Bone marrow (tissue), 2 donors: ENCODE measurements at regions not wholly inside any gene's neighbourhood (a gene's known extent, or its start where the extent isn't known, plus 50 kb on each side); places are given as distances from the start of the nearest gene placed in this dataset.

Experiments
- DNase-seq, 2 donors: peaks; one replicate each; lab custom pipeline; 2025; lab: John Stamatoyannopoulos, UW

DNA sequence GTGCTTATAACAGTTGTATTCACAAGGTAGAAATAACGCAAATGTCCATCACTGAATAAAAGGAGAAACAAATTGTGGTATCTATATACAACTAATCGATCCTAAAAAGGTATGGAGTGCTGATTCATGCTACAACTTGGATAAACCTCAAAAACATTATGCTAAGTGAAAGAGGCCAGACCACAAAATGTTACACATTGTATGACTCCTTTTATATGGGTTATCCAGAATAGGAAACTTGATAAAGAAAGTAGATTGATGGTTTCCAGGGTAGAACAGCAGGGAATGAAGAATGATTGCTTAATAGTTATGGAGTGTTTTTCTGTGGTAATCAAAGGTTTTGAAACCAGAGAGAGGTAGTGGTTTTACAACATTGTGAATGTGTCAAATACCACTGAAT lies 432.2 kb upstream of the TRIB2 start:
- DNase-seq, result no peak

DNA sequence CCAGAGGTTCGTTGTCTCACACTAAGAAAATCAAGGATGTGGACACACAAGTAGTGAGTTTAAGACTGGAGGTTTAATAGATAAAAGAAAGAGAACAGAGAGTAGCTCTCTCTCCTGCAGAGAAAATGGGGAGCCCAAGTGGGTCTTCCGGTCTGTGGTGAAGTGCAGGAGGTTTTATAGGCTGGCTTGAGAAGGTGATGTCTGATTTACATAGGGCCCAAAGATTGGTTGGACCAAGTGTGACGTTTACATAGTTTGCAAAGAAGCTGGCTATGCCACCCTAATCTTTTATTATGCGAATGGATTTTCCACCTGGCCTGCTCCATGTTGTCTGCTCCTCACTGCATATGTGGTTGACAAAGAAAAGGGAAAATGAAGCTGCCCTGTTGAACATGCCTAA lies 430.4 kb upstream of the TRIB2 start:
- no peak for DNase-seq

DNA sequence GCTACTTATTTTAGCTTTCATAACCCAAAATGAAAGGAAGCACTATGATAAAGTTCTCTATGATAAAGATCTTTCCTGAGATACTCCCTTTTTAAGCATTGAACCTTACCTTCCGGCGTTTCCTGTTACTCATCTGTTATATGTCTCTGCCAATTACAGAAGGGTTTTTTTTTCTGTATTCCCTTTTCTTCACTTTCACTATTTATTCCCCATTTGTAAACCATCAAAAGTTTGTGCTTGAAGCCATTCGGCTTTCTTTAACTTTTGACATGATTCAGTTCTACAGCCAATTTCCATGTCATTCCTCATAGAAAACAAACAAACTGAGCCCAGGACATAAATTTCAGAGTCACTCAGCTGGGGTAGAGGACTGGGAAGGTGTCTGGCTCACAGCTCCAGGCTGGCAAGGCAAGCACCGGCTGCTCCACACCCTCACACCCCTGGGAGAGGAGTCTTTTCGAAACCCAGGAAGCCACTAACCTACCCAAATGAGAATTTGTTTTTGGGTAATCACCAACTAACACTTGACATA lies 429.4 kb upstream of the TRIB2 start:
- peak in 1 of 2 donors; percentile 57 for DNase-seq

DNA sequence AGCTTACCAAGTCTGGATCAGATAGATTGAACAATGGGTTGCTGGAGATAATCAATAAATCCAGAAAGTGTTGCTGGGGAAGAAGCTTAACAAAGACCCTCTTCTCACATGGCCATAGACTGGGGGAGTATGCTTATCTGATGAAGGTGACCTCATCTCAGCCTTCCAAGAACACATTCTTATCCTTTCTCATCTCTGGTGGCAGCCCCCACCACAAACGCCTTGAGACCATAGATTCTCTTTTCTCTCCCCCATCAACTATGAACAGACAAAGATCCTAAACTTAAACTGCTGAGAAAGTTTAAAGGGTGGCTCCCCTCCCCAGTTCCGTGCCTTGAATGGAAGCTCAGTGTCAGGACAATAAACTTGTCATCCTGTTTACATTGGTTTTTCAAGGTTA lies 428.7 kb upstream of the TRIB2 start:
- DNase-seq, result no peak

DNA sequence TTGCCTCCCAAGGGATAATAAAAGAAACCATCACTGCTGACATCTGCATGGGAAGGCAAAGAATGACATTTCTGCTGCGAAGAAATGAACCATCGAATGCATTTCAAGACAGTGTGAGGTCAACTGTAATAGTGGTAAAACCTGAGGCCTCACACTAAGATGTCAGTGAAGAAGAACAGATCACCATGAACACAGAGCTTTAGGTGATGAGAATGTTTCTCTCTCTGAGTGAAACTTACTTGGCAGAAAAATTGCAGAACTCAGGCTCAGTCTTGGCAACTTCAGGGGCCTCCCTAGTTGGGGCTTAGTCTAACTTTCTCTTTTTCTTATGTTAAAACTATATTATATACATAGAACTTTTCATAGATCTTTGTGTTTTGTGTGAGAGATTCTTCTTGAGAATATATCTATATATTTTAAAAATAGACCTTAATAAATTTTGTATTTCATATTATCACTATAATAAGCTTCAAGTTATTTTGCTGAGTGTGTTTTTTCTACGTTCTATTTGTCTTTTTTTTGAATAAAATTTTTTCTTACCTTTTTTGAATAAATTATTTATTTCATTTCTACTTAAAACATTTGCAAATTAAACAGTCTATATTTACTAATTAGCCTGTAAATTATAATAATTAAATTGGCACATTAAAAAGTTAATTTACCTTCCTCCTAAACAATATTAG lies 427.5 kb upstream of the TRIB2 start:
- no peak for DNase-seq

DNA sequence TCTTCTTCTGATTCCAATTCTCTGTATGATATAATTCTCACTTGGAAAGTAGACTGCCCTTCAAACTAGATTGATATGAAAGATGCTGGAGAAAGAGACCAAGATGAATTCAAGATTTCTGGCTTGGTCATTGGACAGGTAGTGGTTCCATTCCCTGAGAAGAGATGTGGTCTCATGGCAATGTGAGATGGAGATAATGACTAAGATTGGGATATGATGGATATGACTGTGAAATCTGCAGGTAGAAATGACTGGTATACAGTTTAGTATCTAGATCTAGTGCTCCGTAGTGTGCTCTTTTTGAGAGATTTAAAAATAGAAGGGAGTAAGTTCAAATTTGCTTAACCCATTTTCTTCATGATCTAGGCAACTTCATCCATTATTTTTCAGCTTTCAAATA lies 425.4 kb upstream of the TRIB2 start:
- no peak for DNase-seq

DNA sequence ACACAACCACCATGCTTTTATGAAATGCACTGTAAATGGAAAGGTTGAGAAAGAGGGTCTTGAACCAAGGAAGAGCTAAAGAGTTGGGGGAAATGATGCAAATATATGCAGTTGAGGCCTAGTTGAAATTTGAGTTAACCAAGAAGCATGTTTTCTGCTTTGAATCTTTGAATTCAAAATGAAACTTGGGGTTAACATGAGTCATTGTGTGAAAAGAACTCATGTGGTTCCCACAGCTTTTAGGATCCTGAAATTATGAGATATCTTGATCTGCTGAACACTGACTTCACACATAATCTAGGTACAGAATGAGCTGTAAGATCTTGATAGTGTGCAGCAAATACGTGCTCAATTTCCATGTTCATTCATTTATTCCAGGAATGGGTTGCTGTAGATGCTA lies 422.9 kb upstream of the TRIB2 start:
- no peak for DNase-seq

DNA sequence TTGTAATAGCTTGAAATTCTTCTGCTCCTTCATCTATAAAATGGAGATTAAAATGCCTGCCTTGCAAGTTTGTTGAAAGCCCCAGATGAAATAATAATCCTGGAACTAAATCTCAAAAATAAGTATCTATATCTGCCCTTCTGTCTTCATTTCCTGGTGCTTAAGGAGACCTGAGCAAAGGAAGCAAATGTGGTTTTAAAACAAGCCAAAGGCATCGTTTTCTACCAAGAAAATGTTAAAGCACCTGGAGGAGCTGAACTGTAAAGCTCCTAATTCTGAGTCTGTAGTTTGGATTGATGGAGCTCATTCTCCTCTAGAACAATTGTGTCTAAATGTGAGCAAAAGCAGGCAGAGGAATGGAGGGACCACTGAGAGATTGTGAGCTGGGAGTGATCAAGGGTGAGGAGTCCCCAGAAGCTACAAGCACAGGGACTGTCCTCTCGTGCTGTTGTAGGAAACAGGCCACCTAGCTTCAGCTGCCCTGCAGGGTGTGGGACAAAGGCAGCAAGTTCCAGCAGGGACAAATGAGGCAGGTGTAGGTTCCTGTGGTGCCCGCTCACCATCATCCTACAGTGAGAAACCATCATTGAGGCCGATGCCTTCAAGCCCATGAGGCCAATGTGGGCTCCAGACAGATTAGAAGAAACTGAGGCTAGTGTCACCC lies 420.7 kb upstream of the TRIB2 start:
- DNase-seq, result no peak

DNA sequence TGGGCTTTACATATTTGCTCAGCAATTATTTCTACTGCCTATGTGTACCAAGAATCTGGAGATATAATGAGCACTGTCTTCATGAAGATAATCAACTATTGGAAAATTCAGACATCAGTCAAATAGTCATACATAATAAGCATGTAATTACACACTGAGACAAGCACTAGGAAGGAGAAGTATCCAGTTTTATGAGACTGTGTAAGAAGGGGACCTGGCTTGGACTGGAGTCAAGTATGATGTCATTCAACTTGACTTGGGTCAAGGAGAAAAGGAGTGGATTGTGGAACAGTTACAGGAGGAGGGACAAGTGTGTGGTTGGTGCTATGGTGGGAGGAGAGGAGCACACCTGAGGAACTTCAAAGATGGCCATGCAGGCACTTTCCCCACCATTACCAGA lies 419.8 kb upstream of the TRIB2 start:
- no peak for DNase-seq

DNA sequence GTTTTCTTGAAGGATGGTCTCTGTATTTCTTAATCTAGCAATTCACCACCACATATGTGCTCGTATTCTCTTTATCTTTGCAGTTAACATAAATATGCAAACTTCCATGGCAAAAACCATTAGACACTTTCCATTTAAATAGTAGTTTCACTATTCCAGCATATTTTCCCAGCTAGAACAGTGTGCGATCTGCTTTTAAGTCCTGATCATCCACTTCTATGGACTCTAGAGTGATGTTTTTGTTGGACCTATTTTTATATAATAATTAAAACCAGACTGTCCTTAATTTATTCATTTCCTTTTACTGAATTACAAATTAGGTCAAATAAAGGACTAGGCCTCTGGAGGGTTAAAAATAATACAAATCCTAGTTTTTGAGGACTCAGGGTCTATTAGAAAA lies 418.4 kb upstream of the TRIB2 start:
- no peak for DNase-seq

DNA sequence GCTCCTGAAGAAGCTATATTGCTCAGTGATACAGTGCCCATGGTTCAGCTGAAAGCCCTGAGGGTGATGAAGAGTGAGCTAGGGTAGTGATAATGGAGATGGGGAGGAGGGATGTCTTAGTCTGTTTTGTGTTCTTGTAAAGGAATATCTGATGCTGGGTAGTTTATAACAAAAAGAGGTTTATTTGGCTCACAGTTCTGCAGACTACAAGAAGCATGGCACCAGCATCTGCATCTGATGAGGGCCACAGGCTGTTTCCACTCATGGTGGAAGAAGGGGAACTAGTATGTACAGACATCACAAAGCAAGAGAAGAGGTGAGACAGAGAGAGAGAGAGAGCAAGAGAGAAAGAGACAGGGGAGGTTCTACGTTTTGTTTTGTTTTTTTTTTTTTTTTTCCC lies 417.3 kb upstream of the TRIB2 start:
- DNase-seq, result no peak

DNA sequence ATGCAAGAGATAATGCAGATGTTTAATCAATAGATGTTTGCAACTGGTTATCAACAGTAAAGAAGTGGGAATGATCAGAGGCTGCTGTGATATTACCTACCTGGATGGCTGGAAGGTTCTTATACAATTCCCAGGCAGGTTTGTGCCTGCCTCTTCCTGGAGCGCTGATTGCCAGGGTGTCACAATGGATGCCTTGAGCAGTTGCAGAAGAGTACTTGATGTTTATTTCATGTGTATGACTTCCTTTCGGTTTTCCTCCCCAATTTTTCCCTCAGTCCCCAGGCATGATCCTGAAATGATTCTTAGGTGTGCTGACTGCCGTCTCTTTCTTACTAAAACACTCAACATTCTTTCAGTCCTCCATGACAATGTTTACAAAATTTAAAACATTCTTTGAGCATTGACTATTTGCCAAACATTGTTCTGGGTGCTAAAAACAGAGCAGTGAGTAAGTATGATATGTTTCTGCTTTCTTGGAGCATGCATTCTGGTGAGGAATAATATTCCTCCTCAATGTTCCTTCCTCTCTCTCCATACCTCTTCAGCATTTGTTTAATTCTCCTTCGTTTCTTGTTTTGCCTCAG lies 416.6 kb upstream of the TRIB2 start:
- DNase-seq, result no peak

DNA sequence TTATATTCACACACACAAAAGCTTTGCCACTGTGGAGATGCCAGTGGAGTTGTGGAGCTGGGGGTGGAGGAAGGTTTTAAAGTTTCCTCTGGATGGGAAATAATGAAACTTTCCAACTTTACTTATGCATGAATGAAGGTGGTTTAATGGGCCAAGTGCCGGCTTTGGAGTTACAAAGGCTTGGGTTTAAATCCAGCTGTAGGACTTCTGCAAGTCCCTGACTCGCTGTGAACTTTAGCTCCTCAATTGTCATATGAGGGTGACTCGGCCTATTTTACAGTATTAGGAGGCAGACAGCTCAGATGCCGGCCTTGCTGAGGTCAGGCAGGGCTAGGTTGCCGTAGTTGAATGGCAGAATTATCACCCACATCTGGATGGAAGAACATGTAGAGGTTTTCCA lies 415.8 kb upstream of the TRIB2 start:
- no peak for DNase-seq

DNA sequence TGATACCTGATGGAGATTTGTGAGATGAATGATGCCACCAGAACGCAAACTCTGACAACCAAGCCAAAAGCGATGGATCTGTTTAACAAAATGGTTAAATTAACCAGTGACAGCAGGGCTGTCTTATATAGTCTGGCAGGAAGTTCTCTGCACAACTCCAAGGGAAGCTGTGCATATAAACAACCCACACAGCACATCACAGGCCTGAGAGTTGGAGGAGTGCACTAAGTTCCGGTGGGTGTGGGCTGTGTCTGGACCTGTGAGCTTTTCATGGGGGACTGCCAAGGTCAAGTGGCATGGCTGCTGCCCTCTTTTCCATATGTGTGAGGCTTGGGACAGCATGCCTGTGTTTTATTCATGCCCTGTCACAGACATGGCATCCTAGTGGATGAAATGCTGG lies 414.6 kb upstream of the TRIB2 start:
- DNase-seq, result no peak

DNA sequence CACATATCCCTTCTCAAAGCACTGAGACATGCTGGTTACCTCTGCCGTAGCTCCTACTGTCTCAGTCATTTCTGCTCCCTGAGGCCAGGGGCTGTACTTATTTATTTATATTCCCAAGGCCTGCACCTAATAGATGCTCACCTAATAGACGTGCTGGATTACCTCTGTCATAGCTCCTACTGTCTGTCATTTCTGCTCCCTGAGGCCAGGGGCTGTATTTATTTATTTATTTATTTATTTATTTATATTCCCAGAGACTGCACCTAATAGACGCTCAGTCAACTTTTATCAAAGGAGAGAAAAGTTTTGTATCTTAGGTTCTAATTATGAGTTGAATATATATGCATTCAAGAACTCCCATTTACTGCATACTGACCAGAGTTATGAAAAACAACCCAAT lies 414.0 kb upstream of the TRIB2 start:
- DNase-seq, result no peak

DNA sequence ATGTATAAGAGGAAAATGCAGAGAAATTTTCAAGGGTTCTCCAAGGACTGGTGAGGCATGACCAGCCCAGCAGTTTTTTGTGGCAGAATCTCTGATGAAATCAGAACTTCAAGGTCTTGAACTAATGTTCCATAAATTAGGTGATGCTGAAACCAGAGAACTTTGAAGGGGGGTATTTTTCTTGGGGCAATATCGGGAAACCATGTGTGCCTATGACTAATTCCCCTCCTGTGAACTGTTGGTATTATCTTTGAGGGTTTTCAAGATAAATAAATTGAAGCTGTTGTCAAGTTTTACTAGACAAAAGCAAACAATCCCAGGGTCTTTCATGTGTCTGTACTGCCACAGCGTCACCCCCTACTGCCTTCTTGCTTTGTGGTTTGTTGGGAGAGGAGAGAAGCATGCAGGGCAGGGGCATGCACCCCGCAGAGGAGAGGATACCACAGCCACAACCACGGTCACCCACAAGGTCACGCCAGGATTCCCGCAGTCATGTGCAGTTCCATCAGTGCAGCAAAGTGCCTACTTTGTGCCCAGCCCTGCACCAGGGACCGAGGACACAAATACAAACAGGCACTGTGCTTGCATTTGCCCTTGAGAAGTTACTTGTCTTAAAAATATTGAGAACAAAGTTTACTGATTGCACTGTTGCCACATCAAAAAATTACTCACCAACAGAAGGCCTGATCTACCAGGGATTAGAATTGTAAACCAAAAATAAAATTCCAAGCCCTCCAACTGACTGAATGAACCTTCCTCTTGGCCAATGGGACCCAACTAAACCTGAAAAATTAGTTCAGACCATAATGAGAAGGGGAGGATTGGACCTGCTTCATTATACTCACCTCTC lies 413.3 kb upstream of the TRIB2 start:
- no peak for DNase-seq

DNA sequence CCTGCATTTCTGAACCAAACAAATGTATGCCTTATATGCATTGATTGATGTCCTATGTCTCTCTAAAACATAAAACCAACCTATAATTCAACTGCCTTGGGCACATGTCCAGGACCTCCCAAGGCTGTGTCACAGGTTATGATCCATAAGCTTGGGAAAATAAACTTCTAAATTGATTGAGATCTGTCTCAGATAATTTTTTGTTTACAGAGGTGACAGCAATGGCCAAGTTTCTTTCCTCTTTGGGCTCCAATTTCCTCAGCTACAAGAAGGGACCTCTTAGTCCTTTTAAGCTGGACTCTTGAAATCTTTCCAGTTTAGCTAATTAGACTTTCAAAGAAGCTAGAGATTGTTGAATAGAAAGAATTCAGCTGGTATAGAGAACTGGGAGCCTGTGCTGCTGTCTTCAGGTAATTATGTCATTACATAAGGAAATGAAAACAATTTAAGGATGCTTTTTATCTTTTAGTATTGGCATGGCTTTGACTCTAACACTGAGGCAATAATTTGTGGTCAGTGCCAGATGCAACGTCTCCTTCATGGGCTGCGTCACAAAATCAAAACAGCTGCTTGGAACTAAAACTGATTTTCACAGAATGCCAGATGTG lies 412.1 kb upstream of the TRIB2 start:
- DNase-seq, result no peak

DNA sequence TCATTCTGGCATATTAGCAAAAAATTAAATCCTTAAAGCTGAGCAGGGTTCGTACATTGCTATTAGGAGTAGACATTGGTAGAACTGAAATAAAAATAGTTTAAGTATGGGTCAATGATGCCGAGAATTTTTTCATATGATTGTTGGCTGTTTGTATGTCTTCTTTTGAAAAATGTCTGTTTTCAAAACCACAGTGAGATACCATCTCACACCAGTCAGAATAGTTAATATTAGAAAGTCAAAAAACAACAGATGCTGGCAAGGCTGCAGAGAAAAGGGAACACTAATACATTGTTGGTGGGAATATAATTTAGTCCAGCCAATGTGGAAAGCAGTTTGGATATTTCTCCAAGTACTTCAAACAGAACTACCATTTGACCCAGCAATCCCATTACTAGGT lies 410.8 kb upstream of the TRIB2 start:
- no peak for DNase-seq

DNA sequence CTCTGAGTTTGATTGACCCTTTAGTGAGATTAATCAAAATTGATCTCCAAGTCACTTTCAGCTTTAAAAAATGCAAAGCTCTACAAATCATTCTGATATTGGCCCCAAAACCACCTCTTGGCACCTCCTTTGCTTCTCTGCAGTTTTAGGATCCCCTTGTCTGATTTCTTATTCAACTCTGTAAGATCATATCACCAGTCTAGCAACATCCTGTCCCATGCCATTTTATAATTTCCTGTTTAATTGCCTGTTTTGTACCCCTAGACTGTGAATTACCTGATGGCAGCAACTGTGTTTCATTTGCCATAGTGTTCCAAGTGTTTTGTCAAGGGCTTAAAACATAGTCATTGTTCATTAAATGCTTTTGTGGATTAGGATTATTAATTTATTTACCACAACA lies 406.3 kb upstream of the TRIB2 start:
- no peak for DNase-seq

DNA sequence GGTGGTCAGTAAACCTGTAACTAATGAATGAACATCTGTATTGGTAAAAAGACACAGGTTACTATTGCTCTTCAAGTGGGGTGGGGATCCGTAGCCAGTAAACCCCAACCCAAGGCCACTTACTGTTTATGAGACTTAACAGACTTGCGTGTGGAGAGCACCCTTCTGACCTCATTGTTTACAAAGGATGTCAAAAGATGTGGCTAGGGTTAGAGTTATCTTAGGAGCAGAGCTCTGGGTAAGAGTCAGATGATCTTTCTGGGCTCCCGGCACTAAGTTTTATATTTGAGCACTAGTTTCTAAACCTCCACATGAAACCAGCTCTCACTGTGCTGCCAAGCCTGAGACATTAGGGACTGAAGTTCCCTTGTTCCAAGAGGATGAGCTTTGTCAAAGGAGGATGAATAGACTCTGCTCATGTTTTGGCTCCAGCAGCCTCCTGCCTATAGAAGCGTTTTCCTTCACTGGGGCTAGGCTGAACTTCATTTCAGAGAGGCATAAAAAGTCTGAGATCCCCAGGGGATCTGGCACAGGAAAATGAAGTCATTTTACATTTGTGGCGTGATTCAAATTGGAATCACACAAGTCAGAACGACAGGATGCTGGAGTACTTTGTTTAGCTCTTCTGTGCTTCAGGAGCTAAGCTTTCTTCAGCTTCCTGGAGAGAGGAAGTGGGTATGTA lies 403.1 kb upstream of the TRIB2 start:
- no peak for DNase-seq

DNA sequence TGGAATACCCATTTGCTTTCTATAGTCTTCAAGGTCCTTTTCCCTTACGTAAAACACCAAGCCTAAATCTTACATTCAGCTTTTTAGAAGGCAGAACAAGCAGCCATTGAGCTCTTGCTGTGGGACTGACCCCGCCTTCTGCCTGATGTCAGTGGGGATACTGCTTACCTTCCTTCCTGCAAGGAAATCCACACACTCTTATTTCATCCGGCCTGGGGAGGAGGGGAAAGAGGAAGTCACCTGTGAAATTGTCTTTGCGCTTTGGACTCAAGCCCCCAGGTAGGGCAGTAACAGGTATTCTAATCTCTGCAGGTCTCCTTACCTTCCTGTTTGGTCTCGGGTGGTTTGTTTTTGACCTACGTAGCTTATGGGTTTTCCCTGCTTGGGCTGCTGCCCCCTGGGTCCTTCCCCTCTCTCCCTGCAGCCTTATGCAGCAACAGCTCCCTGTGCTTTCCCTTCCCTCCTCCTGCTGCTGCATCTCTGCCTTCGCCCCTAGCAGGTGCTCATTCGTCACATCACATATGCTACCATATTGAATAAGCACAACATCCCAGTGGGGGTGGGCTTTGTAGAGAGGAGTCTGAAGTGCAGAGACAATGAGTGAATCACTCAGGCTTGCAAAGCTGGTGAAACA lies 402.5 kb upstream of the TRIB2 start:
- no peak for DNase-seq
